ENCODE measurements at regions not wholly inside any gene's neighbourhood (a gene's known extent, or its start where the extent isn't known, plus 50 kb on each side); places are given as distances from the start of the nearest gene placed in this dataset.

DNA sequence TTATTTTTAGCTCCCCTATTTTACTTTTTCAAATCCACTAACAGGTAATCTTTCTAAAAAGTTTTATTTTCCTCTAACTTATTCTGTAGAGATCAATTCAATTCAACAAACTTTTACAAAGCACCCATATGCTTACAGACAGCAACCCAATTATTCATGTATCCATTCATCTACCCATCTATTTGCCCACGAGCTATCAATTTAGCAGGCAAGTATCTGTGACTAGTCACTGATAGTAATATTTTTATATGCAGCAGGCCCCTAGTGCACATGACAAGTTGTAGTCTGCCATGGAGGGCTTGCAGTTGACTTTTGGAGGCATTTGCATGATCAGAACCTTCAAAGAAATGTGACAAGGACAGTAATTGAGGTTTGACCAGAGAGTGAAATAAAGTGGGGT lies 753.2 kb upstream of the TENM4 start:
- no peak for FAIRE-seq
- Histone ChIP-seq H4K20me1 (ENCODE audit: control insufficient read depth, insufficient read depth) (no peaks in the 10 kb centered on the region), H3K27me3 (replicated peaks in 1 of 2; ENCODE audit: control insufficient read depth in 2 of 2, insufficient read depth in 2 of 2, low read length in 1 of 2) (no peaks in the 10 kb centered on the region), H3K4me3 (no peak overlapping the region), H3K4me2 (ENCODE audit: control insufficient read depth, insufficient read depth) (no peak overlapping the region), H3K36me3 (ENCODE audit: control insufficient read depth in 2 of 2, insufficient read depth in 2 of 2, low read length in 1 of 2) (no peaks in the 10 kb centered on the region), H3K4me1 (ENCODE audit: control insufficient read depth, insufficient read depth, low read length) (no peaks in the 10 kb centered on the region), H2AFZ (ENCODE audit: control insufficient read depth, low read depth, low read length) (no peak overlapping the region), H3K9me3 (replicated peaks; ENCODE audit: control insufficient read depth, insufficient read depth, low read length) (no peaks in the 10 kb centered on the region), H3K79me2 (ENCODE audit: control insufficient read depth, insufficient read depth, low read length) (no peaks in the 10 kb centered on the region), H3K9ac (ENCODE audit: control insufficient read depth, insufficient read depth, low read length) (no peak overlapping the region), H3K27ac (ENCODE audit: control insufficient read depth, insufficient read depth) (no peak overlapping the region)
- no peak for ATAC-seq
- in situ Hi-C loops (cut with MboI) (no loop called here), intact Hi-C loops (cut with micrococcal nuclease; ENCODE audit: unreplicated experiment) (no loop called here)
- no peak for DNase-seq (ENCODE audit: low read depth, low spot score)
- ChIA-PET CTCF (no interaction called here), SMC1A (ENCODE audit: uncharacterized antibody, unreplicated experiment) (no interaction called here), RAD21 (ENCODE audit: unreplicated experiment) (no interaction called here), POLR2A (no interaction called here)
- no TSS peak for BruUV-seq (replicated peaks)
- TF ChIP-seq CBX5 (IDR thresholded peaks at IDR 0.05; ENCODE audit: low read depth) (no peak), PAX8 (IDR thresholded peaks at IDR 0.05) (no peak), CEBPB (IDR thresholded peaks at IDR 0.05; ENCODE audit: borderline replicate concordance in 1 of 2, low read depth in 2 of 2, low read length in 2 of 2) (no peak), SIX5 (IDR thresholded peaks at IDR 0.05; ENCODE audit: low read depth, low read length, severe bottlenecking) (no peak)
- WGBS (ENCODE audit: insufficient coverage, insufficient replicate concordance, low lambda C conversion rate, missing lambda C conversion rate) = 4% methylated on average over 1 of the region's 1 CpG

GRCh38 chr11:80188076-80188627 lies 747.3 kb upstream of the TENM4 start:
- POLR2A ChIA-PET = no interaction called here
- no peaks in the 10 kb centered on the region for H3K36me3 ChIP-seq (ENCODE audit: control insufficient read depth in 2 of 2, insufficient read depth in 2 of 2, low read length in 1 of 2)
- H3K27me3 ChIP-seq (replicated peaks in 1 of 2; ENCODE audit: control insufficient read depth in 2 of 2, insufficient read depth in 2 of 2, low read length in 1 of 2) = no peaks in the 10 kb centered on the region; a peak in 1 of 4 replicates
- ATAC-seq (no peak), DNase-seq (ENCODE audit: low read depth, low spot score) (no peak), FAIRE-seq (no peak)
- H3K9me3 ChIP-seq (replicated peaks; ENCODE audit: control insufficient read depth, insufficient read depth, low read length) = no peaks in the 10 kb centered on the region
- BruUV-seq (replicated peaks) = no TSS peak
- H3K79me2 ChIP-seq (ENCODE audit: control insufficient read depth, insufficient read depth, low read length) = no peaks in the 10 kb centered on the region
- no peaks in the 10 kb centered on the region for H4K20me1 ChIP-seq (ENCODE audit: control insufficient read depth, insufficient read depth)
- SMC1A ChIA-PET (ENCODE audit: uncharacterized antibody, unreplicated experiment) = no interaction called here
- intact Hi-C loops (cut with micrococcal nuclease; ENCODE audit: unreplicated experiment) (no loop called here), in situ Hi-C loops (cut with MboI) (no loop called here)
- CTCF ChIA-PET = interaction anchor here (0.7 kb wide), 1 partner anchor 36 kb away, joined by 3 read pairs; no protein-coding TSS in a partner anchor
- no peak overlapping the region for H2AFZ ChIP-seq (ENCODE audit: control insufficient read depth, low read depth, low read length)
- 4% methylated on average over 2 of the region's 2 CpGs for WGBS (ENCODE audit: insufficient coverage, insufficient replicate concordance, low lambda C conversion rate, missing lambda C conversion rate)
- no peak overlapping the region for H3K4me2 ChIP-seq (ENCODE audit: control insufficient read depth, insufficient read depth)
- RAD21 ChIA-PET (ENCODE audit: unreplicated experiment) = no interaction called here
- no peak overlapping the region for H3K9ac ChIP-seq (ENCODE audit: control insufficient read depth, insufficient read depth, low read length)
- no peaks in the 10 kb centered on the region for H3K4me1 ChIP-seq (ENCODE audit: control insufficient read depth, insufficient read depth, low read length)
- H3K27ac ChIP-seq (ENCODE audit: control insufficient read depth, insufficient read depth) = no peak overlapping the region
- H3K4me3 ChIP-seq = no peak overlapping the region
- TF ChIP-seq CBX3 (IDR thresholded peaks at IDR 0.05; ENCODE audit: borderline replicate concordance, low read depth) (no peak), IKZF2 (IDR thresholded peaks at IDR 0.05) (no peak), IKZF1 (conservative IDR thresholded peaks at IDR 0.05) (no peak), NFYB (IDR thresholded peaks at IDR 0.05; ENCODE audit: insufficient read depth, low read depth, low read length) (no peak), IRF4 (IDR thresholded peaks at IDR 0.05; ENCODE audit: low read depth, low read length) (no peak), SIX5 (IDR thresholded peaks at IDR 0.05; ENCODE audit: low read depth, low read length, severe bottlenecking) (no peak), PRDM15 (CRISPR knock-in tag; IDR thresholded peaks at IDR 0.05) (no peak)
- TF ChIP-seq, protein P1, sequence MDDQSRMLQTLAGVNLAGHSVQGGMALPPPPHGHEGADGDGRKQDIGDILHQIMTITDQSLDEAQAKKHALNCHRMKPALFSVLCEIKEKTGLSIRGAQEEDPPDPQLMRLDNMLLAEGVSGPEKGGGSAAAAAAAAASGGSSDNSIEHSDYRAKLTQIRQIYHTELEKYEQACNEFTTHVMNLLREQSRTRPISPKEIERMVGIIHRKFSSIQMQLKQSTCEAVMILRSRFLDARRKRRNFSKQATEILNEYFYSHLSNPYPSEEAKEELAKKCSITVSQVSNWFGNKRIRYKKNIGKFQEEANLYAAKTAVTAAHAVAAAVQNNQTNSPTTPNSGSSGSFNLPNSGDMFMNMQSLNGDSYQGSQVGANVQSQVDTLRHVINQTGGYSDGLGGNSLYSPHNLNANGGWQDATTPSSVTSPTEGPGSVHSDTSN (IDR thresholded peaks at IDR 0.05; ENCODE audit: insufficient replicate concordance, low read depth, low read length) = no peak
- TF ChIP-seq, protein P2, sequence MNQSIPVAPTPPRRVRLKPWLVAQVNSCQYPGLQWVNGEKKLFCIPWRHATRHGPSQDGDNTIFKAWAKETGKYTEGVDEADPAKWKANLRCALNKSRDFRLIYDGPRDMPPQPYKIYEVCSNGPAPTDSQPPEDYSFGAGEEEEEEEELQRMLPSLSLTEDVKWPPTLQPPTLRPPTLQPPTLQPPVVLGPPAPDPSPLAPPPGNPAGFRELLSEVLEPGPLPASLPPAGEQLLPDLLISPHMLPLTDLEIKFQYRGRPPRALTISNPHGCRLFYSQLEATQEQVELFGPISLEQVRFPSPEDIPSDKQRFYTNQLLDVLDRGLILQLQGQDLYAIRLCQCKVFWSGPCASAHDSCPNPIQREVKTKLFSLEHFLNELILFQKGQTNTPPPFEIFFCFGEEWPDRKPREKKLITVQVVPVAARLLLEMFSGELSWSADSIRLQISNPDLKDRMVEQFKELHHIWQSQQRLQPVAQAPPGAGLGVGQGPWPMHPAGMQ (IDR thresholded peaks at IDR 0.05; ENCODE audit: borderline replicate concordance) = no peak
